BLaER1 treated with 17β-estradiol and CSF1 and Interleukin-3, amounts not matched to agents 10 nM and 100 nM (cell line): ENCODE measurements at regions not wholly inside any gene's neighbourhood (a gene's known extent, or its start where the extent isn't known, plus 50 kb on each side); places are given as distances from the start of the nearest gene placed in this dataset.

Experiments used
- H3K27ac ChIP-seq, 11 experiments: shearing (Covaris generic); formaldehyde crosslinking; 2 replicates each; pipeline ENCODE4 v1.8.1; 2022
- H3K27me3 ChIP-seq, 11 experiments: shearing (Covaris generic); formaldehyde crosslinking; 2 replicates each; pipeline ENCODE4 v1.8.1; 2022
- H3K36me3 ChIP-seq, 11 experiments: shearing (Covaris generic); formaldehyde crosslinking; 2 replicates each; pipeline ENCODE4 v1.8.1; 2022
- H3K4me1 ChIP-seq, 10 experiments: shearing (Covaris generic); formaldehyde crosslinking; 2 replicates each; pipeline ENCODE4 v1.8.1; 2022
- H3K4me2 ChIP-seq, 11 experiments: shearing (Covaris generic); formaldehyde crosslinking; 2 replicates each; pipeline ENCODE4 v1.8.1; 2022
- H3K4me3 ChIP-seq, 10 experiments: shearing (Covaris generic); formaldehyde crosslinking; 2 replicates each; pipeline ENCODE4 v1.8.1; 2022
- H3K9ac ChIP-seq, 11 experiments: shearing (Covaris generic); formaldehyde crosslinking; 2 replicates each; pipeline ENCODE4 v1.8.1; 2022
- H3K9me3 ChIP-seq, 11 experiments: shearing (Covaris generic); formaldehyde crosslinking; replicated peaks in 1 of 11; 2 replicates each; pipeline ENCODE4 v1.8.1; 2022
- H4K20me1 ChIP-seq, 11 experiments: shearing (Covaris generic); formaldehyde crosslinking; 2 replicates each; pipeline ENCODE4 v1.8.1; 2022
- Cebpa-rat ChIP-seq, 11 experiments: shearing (Covaris generic); IDR thresholded peaks; 2 replicates each; pipeline ENCODE4 v1.8.1; 2022

DNA sequence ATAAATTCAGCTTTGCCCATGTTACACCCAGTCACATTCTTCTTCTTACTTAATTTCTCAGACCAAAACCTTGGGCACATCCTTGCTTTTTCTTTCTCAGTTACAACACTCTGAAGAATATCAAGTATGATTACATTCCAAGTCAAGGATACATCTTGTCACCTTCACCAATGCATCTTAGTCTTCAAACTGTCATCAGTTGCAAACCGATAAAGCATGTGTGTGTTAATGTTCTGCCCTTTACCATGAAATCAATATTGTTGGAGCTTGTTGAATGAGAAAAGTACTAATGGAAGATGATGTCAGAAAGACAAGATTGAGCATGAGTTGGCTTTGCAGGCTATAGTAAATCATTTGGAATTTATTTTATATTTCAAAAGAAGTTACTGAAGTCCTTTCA lies 764.6 kb downstream of the NCAM2 start:
- H3K27me3 ChIP-seq: no peaks in the 10 kb centered on the region
- no peaks in the 10 kb centered on the region for H3K9me3 ChIP-seq
- no peak overlapping the region for H3K4me3 ChIP-seq
- no peaks in the 10 kb centered on the region for H4K20me1 ChIP-seq
- no peak overlapping the region for H3K27ac ChIP-seq
- no peak overlapping the region for H3K9ac ChIP-seq
- H3K4me1 ChIP-seq: no peaks in the 10 kb centered on the region
- H3K36me3 ChIP-seq: no peaks in the 10 kb centered on the region
- TF ChIP-seq Cebpa-rat (IDR thresholded peaks at IDR 0.05): no peak
- H3K4me2 ChIP-seq: no peak overlapping the region

GRCh38 chr21:21764281-21764680 lies 766.1 kb downstream of the NCAM2 start:
- H3K4me1 ChIP-seq: no peaks in the 10 kb centered on the region
- H3K4me2 ChIP-seq: no peak overlapping the region
- no peak for TF ChIP-seq Cebpa-rat (IDR thresholded peaks at IDR 0.05)
- H4K20me1 ChIP-seq: no peaks in the 10 kb centered on the region
- no peak overlapping the region for H3K4me3 ChIP-seq
- no peak overlapping the region for H3K9ac ChIP-seq
- H3K27me3 ChIP-seq: no peaks in the 10 kb centered on the region
- no peak overlapping the region for H3K27ac ChIP-seq
- no peaks in the 10 kb centered on the region for H3K9me3 ChIP-seq
- no peaks in the 10 kb centered on the region for H3K36me3 ChIP-seq

DNA sequence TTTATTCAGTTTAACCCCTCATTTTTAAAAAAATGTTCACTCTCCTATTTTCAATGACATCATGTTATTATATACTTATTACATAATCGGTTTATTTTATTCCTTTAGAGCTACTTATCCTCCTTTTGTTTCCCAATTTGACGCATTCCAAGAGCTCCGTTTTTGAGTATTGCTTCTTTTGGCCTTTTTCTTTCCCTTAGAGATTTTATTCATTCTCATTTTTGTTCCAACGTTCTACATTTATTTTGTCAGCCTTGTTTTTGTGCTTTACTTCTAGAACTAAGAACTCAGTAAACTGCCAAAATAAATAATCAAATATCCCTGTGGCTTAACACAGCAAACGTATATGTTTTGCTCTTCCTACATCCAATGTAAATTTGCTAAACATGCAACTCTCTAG lies 769.1 kb downstream of the NCAM2 start:
- H3K4me2 ChIP-seq: no peak overlapping the region

DNA sequence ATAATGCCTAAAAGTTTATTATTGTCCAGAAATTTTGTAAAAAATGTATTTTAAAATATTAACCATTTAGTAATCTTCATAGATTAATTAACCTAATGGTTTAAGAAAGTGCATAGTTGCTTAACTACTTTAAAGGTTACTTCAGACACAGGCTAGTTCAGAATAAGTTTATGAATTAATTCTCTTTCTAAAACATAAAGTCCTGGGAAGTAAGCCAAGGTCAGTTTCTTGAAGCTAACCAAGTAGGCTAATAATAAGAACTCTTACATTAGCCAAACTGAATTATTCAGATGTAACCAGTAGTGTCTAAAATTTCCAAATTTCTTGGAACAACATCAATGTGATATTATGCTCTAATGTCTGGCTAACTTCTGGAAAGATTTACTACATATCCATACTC lies 790.4 kb downstream of the NCAM2 start:
- H3K36me3 ChIP-seq: no peaks in the 10 kb centered on the region
- no peak overlapping the region for H3K4me2 ChIP-seq
- no peaks in the 10 kb centered on the region for H3K4me1 ChIP-seq
- no peaks in the 10 kb centered on the region for H3K27me3 ChIP-seq
- H3K9me3 ChIP-seq: no peaks in the 10 kb centered on the region
- TF ChIP-seq Cebpa-rat (IDR thresholded peaks at IDR 0.05): no peak
- H3K9ac ChIP-seq: no peak overlapping the region
- H3K4me3 ChIP-seq: no peak overlapping the region
- H4K20me1 ChIP-seq: no peaks in the 10 kb centered on the region
- H3K27ac ChIP-seq: no peak overlapping the region

More for the DNA sequence above, 769.1 kb downstream of the NCAM2 start:
- no peak for TF ChIP-seq Cebpa-rat (IDR thresholded peaks at IDR 0.05)
- Histone ChIP-seq H3K9ac (no peak overlapping the region), H3K4me3 (no peak overlapping the region), H3K9me3 (no peaks in the 10 kb centered on the region), H4K20me1 (no peaks in the 10 kb centered on the region), H3K27ac (no peak overlapping the region), H3K36me3 (no peaks in the 10 kb centered on the region), H3K27me3 (no peaks in the 10 kb centered on the region), H3K4me1 (no peaks in the 10 kb centered on the region)

- Histone ChIP-seq H3K27me3 (no peaks in the 10 kb centered on the region), H3K9me3 (no peaks in the 10 kb centered on the region), H3K27ac (no peak overlapping the region), H3K4me1 (no peaks in the 10 kb centered on the region), H3K9ac (no peak overlapping the region), H3K4me3 (no peak overlapping the region), H4K20me1 (no peaks in the 10 kb centered on the region), H3K36me3 (no peaks in the 10 kb centered on the region), H3K4me2 (no peak overlapping the region)
- TF ChIP-seq Cebpa-rat (IDR thresholded peaks at IDR 0.05): no peak
These were observed 803.7 kb downstream of the NCAM2 start for GRCh38 chr21:21801921-21802320.

DNA sequence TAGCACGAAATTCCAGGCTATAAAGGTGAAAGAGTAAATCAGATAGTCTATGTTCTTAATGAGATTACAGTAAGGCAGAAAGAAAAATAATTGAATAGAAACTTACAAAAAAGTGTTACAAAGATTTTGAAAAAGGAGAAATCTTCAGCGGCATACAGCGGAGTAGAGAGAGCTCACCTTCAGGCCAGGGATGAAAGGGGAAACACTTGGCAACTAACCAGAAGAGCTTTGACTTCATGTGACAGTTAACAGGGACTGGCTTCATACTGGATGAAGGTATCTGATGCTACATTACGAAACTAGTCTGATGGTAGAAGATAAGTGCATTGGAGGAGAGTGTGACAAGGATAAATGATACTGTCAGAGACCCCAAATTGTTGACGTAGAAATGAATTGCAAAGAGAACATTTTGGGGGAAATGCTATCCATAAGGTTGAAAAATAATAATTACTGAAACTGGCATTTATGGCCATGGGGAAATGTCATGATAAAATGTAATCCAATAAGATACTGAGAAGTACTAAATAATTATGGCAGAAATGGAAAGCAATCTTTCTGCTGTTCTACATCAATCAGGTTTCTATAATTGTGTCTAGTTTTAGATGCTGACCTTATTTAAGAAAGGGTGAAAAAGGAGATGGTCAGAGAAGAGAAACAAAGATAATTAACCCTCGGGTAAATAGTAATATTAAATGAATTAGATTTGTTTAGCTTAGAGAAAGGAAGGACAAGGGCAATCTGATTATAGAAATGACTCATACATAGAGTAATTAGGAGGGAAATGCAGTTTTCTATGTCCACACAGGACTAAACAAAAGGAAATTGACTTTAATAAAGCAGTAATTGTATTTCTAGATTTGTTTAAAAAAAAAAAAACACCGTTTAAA lies 808.7 kb downstream of the NCAM2 start:
- H3K36me3 ChIP-seq: no peaks in the 10 kb centered on the region
- no peak overlapping the region for H3K4me3 ChIP-seq
- no peaks in the 10 kb centered on the region for H3K27me3 ChIP-seq
- no peaks in the 10 kb centered on the region for H4K20me1 ChIP-seq
- H3K27ac ChIP-seq: no peak overlapping the region
- TF ChIP-seq Cebpa-rat (IDR thresholded peaks at IDR 0.05): no peak
- no peak overlapping the region for H3K9ac ChIP-seq
- no peaks in the 10 kb centered on the region for H3K9me3 ChIP-seq
- no peaks in the 10 kb centered on the region for H3K4me1 ChIP-seq
- H3K4me2 ChIP-seq: no peak overlapping the region

GRCh38 chr21:21807598-21807903 lies 809.3 kb downstream of the NCAM2 start:
- Histone ChIP-seq H3K4me1 (no peaks in the 10 kb centered on the region), H3K27me3 (no peaks in the 10 kb centered on the region), H3K4me3 (no peak overlapping the region), H3K9me3 (no peaks in the 10 kb centered on the region), H3K36me3 (no peaks in the 10 kb centered on the region), H4K20me1 (no peaks in the 10 kb centered on the region), H3K4me2 (no peak overlapping the region), H3K9ac (no peak overlapping the region), H3K27ac (no peak overlapping the region)
- TF ChIP-seq Cebpa-rat (IDR thresholded peaks at IDR 0.05): no peak

DNA sequence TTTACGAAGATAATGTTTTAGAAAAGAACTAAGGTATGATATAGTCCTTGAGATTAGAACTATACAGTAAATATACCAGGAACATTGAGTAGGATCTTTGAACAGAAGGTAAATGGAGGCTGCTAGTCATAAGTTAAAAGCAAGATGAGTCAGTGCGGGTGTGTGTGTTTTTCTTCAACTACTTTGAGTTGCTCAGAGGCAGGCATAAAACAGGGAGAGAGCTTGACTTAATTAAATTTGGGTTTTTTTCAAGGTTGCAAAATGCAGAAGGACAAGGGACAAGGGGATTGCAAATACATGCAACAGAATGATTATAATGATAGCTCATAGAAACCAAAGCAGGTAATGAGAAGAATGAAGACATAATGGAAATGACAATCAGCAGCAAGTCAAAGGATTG lies 815.1 kb downstream of the NCAM2 start:
- no peak for TF ChIP-seq Cebpa-rat (IDR thresholded peaks at IDR 0.05)
- Histone ChIP-seq H3K4me1 (no peaks in the 10 kb centered on the region), H3K9ac (no peak overlapping the region), H3K9me3 (no peaks in the 10 kb centered on the region), H4K20me1 (no peaks in the 10 kb centered on the region), H3K4me2 (no peak overlapping the region), H3K27ac (no peak overlapping the region), H3K4me3 (no peak overlapping the region), H3K36me3 (no peaks in the 10 kb centered on the region), H3K27me3 (no peaks in the 10 kb centered on the region)

DNA sequence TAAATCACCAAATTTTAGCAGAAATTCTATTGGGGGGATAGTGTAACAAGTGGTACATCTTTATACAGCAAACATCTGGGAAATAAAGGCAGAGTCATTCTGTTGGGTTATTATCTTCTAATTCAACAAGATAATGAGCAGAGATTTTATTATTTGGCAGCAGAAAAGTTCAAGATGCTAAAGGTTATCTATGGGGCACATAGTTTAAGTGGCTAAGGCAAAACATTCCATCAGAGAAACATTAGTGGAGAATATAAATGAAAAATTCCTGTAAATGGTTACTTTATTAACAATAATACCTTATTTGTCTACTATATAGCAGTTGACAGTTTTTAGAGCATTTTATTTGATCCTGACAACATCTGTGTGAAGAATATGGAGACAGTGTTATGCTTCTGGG lies 815.7 kb downstream of the NCAM2 start:
- no peak overlapping the region for H3K27ac ChIP-seq
- TF ChIP-seq Cebpa-rat (IDR thresholded peaks at IDR 0.05): no peak
- no peaks in the 10 kb centered on the region for H3K4me1 ChIP-seq
- H3K4me3 ChIP-seq: no peak overlapping the region
- no peaks in the 10 kb centered on the region for H3K36me3 ChIP-seq
- H4K20me1 ChIP-seq: no peaks in the 10 kb centered on the region
- H3K27me3 ChIP-seq: no peaks in the 10 kb centered on the region
- no peaks in the 10 kb centered on the region for H3K9me3 ChIP-seq
- H3K9ac ChIP-seq: no peak overlapping the region
- no peak overlapping the region for H3K4me2 ChIP-seq

GRCh38 chr21:21816778-21817177 lies 818.6 kb downstream of the NCAM2 start:
- Histone ChIP-seq H3K4me1 (no peaks in the 10 kb centered on the region), H3K4me2 (no peak overlapping the region), H4K20me1 (no peaks in the 10 kb centered on the region), H3K36me3 (no peaks in the 10 kb centered on the region), H3K9ac (no peak overlapping the region), H3K9me3 (no peaks in the 10 kb centered on the region), H3K27ac (no peak overlapping the region), H3K27me3 (no peaks in the 10 kb centered on the region), H3K4me3 (no peak overlapping the region)
- TF ChIP-seq Cebpa-rat (IDR thresholded peaks at IDR 0.05): no peak
